ENCODE measurements at regions not wholly inside any gene's neighbourhood (a gene's known extent, or its start where the extent isn't known, plus 50 kb on each side); places are given as distances from the start of the nearest gene placed in this dataset.

- intact Hi-C loops (cut with DNase I), result no loop called here
- DNase-seq (ENCODE audit: low spot score), result peak; percentile 73
Observed at GRCh38 chr2:192314800-192315481, 120.2 kb upstream of the TMEFF2 start.

DNA sequence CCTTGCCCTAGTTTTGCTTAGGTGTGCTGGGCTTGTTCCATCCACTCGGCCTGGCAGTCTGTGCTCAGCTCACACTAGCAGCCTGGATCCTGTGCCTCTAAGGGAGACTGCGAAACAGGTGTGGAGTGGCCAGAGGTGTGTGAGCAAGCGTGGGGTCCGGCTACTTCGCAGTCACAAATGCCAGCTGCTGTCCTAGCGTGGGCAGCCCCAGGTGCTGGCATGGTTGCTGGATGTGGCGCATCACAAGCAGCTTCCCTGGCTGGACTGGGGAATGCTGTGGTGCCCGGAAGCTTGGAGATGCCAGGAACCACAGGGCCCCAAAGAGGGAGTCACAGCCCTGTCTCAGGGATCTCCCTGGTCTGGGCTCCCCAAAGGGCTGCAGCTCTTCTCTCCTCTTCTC, 119.0 kb upstream of the TMEFF2 start:
- intact Hi-C loops (cut with DNase I), result no loop called here
- DNase-seq (ENCODE audit: low spot score), result peak; percentile 41

- intact Hi-C loops (cut with DNase I), result no loop called here
- DNase-seq (ENCODE audit: low spot score), result no peak
Observed at GRCh38 chr2:192311701-192312460, 117.1 kb upstream of the TMEFF2 start.

DNA sequence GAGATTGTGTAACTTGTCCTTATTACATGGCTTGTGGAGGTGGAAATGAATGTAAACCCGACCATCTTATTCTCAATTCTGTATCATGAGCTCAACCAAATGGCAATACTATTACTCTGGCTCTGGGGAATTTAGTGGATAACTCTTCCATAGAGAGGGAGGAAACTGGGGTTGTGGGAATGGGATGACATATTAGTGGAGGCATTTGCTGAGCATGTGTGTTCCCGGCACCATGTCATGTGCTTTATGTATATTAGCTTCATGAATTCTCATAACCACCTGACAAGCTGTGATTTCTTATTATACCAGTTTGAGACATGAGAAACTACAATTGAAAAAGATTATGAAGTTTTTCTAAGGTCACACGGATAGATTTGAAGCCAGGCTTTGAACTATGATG, 112.8 kb upstream of the TMEFF2 start:
- intact Hi-C loops (cut with DNase I), result no loop called here
- no peak for DNase-seq (ENCODE audit: low spot score)

GRCh38 chr2:192298664-192299063, 103.9 kb upstream of the TMEFF2 start:
- intact Hi-C loops (cut with DNase I), result no loop called here
- no peak for DNase-seq (ENCODE audit: low spot score)

- no peak for DNase-seq (ENCODE audit: low spot score)
- intact Hi-C loops (cut with DNase I), result no loop called here
Observed at GRCh38 chr2:192292478-192292877, 97.7 kb upstream of the TMEFF2 start.

DNA sequence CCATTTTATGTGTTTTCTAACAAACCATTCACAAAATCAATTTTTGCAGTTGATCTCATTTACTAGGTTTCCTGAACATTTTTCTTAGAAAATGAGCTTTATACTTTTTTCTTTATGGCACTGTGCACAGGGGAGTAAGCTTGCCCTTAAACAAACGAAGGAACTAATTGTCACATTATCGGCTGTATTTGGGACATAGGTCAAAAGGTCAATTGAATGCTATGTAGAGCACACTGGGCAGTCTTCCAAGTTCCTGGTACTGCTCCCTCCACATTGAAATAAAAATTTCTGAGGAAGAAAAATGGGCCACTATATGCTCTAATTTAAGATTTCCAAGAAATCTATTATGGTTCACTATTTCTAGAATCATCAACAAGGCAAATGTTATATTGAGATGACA, 93.6 kb upstream of the TMEFF2 start:
- intact Hi-C loops (cut with DNase I), result no loop called here
- no peak for DNase-seq (ENCODE audit: low spot score)

- no peak for DNase-seq (ENCODE audit: low spot score)
Observed at GRCh38 chr2:192286093-192286701, 91.5 kb upstream of the TMEFF2 start.

DNA sequence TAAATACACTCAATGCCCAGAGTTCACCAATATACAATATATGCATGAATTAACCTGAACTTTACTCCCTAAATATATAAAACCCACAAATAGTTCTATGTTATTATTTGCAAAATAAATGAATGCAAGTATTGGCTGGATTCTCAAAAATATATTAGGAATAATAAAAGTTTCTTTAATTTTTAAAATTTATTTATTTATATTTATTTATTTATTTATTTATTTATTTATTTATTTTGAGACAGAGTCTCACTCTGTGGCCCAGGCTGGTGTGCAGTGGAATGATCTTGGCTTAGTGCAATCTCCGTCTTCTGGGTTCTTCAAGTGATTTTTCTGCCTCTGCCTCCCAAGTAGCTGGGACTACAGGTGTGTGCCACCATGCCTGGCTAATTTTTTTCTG, 88.7 kb upstream of the TMEFF2 start:
- DNase-seq (ENCODE audit: low spot score), result no peak
- intact Hi-C loops (cut with DNase I), result loop anchor here in 1 of 2 donors (5.0 kb wide), 1 partner anchor 574 kb away; no protein-coding TSS in a partner anchor

More at GRCh38 chr2:192286093-192286701, 91.5 kb upstream of the TMEFF2 start:
- intact Hi-C loops (cut with DNase I), result no loop called here

DNA sequence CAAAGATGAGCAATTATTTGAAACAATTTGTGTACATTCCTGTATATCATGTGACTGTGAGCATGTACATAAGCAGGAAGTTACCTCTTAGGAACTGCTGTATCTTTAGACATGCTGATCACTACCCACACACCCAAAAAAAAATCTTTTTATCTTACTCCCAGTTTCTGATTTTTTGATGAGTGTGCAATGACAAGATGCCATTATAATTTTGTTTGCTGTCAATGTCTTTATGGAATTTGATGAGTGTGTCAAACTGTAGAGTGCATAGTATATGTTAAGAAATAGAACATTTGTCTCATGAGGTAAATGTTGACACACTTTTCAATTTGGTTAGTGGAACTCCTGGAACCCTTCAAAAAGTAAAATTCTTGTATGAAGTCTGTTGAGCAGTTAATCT, 84.0 kb upstream of the TMEFF2 start:
- intact Hi-C loops (cut with DNase I), result no loop called here

GRCh38 chr2:192277494-192278109, 82.9 kb upstream of the TMEFF2 start:
- intact Hi-C loops (cut with DNase I), result no loop called here
- no peak for DNase-seq (ENCODE audit: low spot score)

More for the DNA sequence above, 84.0 kb upstream of the TMEFF2 start:
- DNase-seq (ENCODE audit: low spot score), result no peak

DNA sequence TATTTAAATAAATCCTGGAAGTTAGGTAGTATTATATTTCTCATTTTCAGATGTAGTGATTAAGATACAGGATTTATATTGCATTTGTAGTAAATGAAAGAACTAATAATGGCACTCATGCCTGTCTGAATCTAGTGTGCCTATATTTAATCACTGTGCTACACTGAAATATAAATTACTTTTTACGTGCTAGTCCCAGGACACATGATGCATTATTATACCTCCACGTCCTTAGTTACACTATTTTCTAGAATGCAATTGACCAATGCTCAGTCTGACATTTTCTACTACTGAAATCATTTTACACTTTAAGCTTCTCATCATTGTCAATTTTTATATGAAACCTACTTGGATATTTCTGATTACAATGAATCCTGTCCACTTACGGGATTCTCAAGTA, 80.9 kb upstream of the TMEFF2 start:
- no peak for DNase-seq (ENCODE audit: low spot score)
- intact Hi-C loops (cut with DNase I), result no loop called here

DNA sequence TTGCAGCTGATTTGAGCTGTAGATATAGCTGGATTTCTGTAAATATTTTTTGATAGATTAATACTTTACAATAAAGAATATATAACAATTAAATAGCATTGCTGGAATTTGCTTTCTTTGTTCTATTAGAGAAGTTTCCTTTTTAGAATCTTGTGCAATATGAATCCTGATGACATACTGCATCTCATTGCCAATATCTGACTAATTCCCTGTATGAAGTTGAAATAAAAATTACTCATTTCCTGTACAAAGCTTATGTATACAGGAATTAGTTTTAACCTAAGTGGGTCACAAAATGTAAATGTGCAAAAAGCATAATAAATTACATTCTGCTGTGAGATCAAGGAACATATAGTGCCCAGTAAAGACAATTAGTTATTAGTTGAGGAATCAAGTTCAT, 72.8 kb upstream of the TMEFF2 start:
- no peak for DNase-seq (ENCODE audit: low spot score)
- intact Hi-C loops (cut with DNase I), result no loop called here

DNA sequence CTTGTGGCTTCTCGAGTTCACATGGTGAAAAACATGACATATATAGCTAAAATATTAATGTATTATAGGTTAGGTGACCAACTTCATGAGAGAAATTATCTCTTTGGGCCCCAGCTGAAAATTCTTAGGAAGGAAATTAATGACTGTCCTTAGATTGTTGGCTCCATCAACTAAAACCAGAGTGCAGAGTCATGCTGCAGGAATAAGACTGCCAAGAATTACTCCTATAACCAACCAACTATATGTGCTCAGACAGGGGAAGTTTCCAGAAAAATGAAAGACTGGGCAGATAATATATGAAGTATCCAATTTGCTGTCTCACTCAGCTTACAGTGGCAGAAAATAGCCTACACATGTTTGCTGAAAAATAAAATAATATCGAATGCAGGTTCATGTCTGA, 71.0 kb upstream of the TMEFF2 start:
- DNase-seq (ENCODE audit: low spot score), result no peak
- intact Hi-C loops (cut with DNase I), result no loop called here

- intact Hi-C loops (cut with DNase I), result no loop called here
- DNase-seq (ENCODE audit: low spot score), result no peak
Observed at GRCh38 chr2:192254444-192254843, 59.7 kb upstream of the TMEFF2 start.

GRCh38 chr2:192253692-192254091, 59.0 kb upstream of the TMEFF2 start:
- intact Hi-C loops (cut with DNase I), result no loop called here

DNA sequence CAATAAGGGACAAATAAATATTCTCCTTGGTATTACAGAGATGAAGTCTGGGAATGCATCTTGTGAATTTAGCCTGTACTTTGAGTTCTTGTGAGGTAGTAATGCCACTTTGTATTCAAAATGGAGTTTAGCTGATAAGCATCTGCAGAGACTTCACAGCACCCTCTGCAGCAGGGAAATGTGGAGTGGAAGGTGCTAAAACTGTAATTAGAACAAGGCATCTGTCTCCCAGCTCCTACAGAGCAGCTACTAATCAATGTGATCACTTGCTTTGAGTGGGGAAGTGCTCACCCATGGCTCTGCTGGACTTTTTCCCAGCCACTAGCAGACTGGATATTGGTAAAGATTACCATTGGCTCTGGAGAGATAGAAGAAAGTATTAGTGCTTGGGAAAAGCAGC, 56.2 kb upstream of the TMEFF2 start:
- intact Hi-C loops (cut with DNase I), result no loop called here
- DNase-seq (ENCODE audit: low spot score), result no peak

More at GRCh38 chr2:192253692-192254091, 59.0 kb upstream of the TMEFF2 start:
- DNase-seq (ENCODE audit: low spot score), result no peak

DNA sequence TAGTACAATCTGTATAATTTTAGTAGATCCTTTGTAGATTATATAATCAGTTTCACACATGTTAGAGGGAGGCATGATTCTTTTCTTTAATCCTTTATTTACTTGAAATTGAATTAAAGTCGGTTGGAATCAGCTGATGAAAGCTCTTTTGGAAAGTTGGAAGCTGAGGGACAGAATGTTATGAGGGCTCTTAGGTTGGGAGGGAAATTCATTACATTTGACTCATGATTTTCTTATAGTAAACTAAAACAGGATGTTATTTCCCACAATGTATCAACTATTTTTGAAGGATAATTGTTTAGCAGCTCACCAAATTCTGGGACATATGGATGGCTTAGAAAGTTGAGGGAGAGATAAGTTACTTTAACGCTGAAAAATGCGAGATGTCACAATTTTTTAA, 52.7 kb upstream of the TMEFF2 start:
- no peak for DNase-seq (ENCODE audit: low spot score)
- intact Hi-C loops (cut with DNase I), result no loop called here

- no peak for DNase-seq (ENCODE audit: low spot score)
- intact Hi-C loops (cut with DNase I), result no loop called here
Observed at GRCh38 chr2:192246297-192246696, 51.6 kb upstream of the TMEFF2 start.

DNA sequence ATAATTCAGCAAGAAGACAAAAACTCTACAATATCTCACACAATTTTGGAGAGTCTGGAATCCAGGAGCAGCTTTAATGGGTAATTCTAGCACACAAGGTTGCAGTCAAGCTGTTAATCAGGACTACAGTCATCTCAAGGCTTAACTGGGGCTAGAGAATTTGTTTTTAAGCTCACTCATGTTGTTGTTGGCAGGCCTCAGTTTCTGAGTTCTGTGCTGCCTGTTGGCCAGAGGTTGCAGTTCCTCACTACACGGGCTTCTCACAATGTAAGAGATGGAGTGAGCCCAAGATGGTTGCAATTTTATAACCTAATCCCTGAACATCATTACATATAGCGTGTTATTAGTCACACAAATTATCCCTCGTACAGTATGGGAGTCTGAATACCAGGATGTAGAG, 50.6 kb upstream of the TMEFF2 start:
- DNase-seq (ENCODE audit: low spot score), result no peak
- intact Hi-C loops (cut with DNase I), result no loop called here
